Caco-2 (cell line): ENCODE measurements at regions not wholly inside any gene's neighbourhood (a gene's known extent, or its start where the extent isn't known, plus 50 kb on each side); places are given as distances from the start of the nearest gene placed in this dataset.

Experiments used
- BruUV-seq: library from RNA; stranded (reverse); fragments of 400-500 nt; replicated peaks from 2 replicates; lab custom pipeline; 2021; lab: Mats Ljungman, UMichigan
- CTCF ChIA-PET: fragments of 300-600 bp; sonication (Branson Sonifier 250); formaldehyde crosslinking; loops from one replicate; lab custom pipeline; 2022; ENCODE audit warnings: antibody characterized with exemption; lab: Charles Lee
- POLR2A ChIA-PET: fragments of 300-600 bp; sonication (Branson Sonifier 250); formaldehyde crosslinking; loops from one replicate; lab custom pipeline; 2022; ENCODE audit warnings: antibody characterized with exemption; lab: Charles Lee
- DNase-seq, 2 experiments: peaks; one replicate each; pipeline versions ENCODE4 v3.0.0 to v3.0.0-alpha.2; 2020 to 2022
- H3K27me3 ChIP-seq: replicated peaks from 2 replicates; pipeline ENCODE4 v1.6.0; 2011; ENCODE audit warnings: low read length; ENCODE audit not compliant: control insufficient read depth, insufficient read depth
- H3K36me3 ChIP-seq: 2 replicates; pipeline ENCODE4 v1.5.1; 2011; ENCODE audit warnings: low read length; ENCODE audit not compliant: control insufficient read depth, insufficient read depth
- H3K4me1 ChIP-seq: fragments of 250-450 bp; sonication (Bioruptor Pico); 2 replicates; pipeline ENCODE4 v1.5.1; 2020; ENCODE audit warnings: mild to moderate bottlenecking
- H3K4me3 ChIP-seq: 2 replicates; pipeline ENCODE4 v1.5.1; 2011; ENCODE audit warnings: low read depth, mild to moderate bottlenecking, control low read depth, low read length
- H3K9me3 ChIP-seq: fragments of 250-450 bp; sonication (Bioruptor Pico); 2 replicates; pipeline ENCODE4 v1.5.1; 2020; ENCODE audit warnings: mild to moderate bottlenecking, moderate library complexity
- H3K27ac Mint-ChIP-seq: one replicate; pipeline ENCODE4 v1.8.0; 2022; ENCODE audit warnings: mixed read lengths; ENCODE audit not compliant: unreplicated experiment
- H3K27me3 Mint-ChIP-seq: one replicate; pipeline ENCODE4 v1.8.0; 2022; ENCODE audit warnings: mixed read lengths; ENCODE audit not compliant: insufficient read depth, unreplicated experiment
- H3K36me3 Mint-ChIP-seq: one replicate; pipeline ENCODE4 v1.8.0; 2022; ENCODE audit warnings: mild to moderate bottlenecking, mixed read lengths; ENCODE audit not compliant: insufficient read depth, unreplicated experiment
- H3K4me1 Mint-ChIP-seq: one replicate; pipeline ENCODE4 v1.8.0; 2022; ENCODE audit warnings: low read depth, mixed read lengths; ENCODE audit not compliant: unreplicated experiment
- H3K4me3 Mint-ChIP-seq: one replicate; pipeline ENCODE4 v1.8.0; 2022; ENCODE audit warnings: mild to moderate bottlenecking, moderate library complexity, mixed read lengths; ENCODE audit not compliant: unreplicated experiment
- H3K9me3 Mint-ChIP-seq: one replicate; pipeline ENCODE4 v1.8.0; 2022; ENCODE audit warnings: mixed read lengths; ENCODE audit not compliant: unreplicated experiment
- CTCF ChIP-seq, 2 experiments: fragments of 200-600 bp in 1 of 2; IDR thresholded peaks; 1 replicate in 1 of 2; 2 replicates in 1 of 2; pipeline versions ENCODE4 v1.5.1 to v1.8.0; 2011 to 2022; ENCODE audit warnings: antibody characterized with exemption in 1 of 2, control low read depth in 1 of 2, inconsistent platforms in 1 of 2, low read depth in 1 of 2, low read length in 1 of 2, mild to moderate bottlenecking in 1 of 2, moderate library complexity in 1 of 2; ENCODE audit not compliant: insufficient read depth in 1 of 2, severe bottlenecking in 1 of 2, unreplicated experiment in 1 of 2
- intact Hi-C: fragments of 100-400 bp; cut with micrococcal nuclease; formaldehyde crosslinking; loops from one replicate; pipeline ENCODE4 v1.10.0; 2022; ENCODE audit not compliant: unreplicated experiment

- ChIA-PET CTCF (no interaction called here), POLR2A (no interaction called here)
- H3K4me1 ChIP-seq, result no peaks in the 10 kb centered on the region
- no peaks in the 10 kb centered on the region for H3K36me3 ChIP-seq
- no peaks in the 10 kb centered on the region for H3K36me3 Mint-ChIP-seq
- DNase-seq, result no peak
- H3K27me3 ChIP-seq, result no peaks in the 10 kb centered on the region
- TF ChIP-seq CTCF (IDR thresholded peaks at IDR 0.05; ENCODE audit: insufficient read depth in 1 of 2, low read depth in 1 of 2, low read length in 1 of 2, severe bottlenecking in 1 of 2, unreplicated experiment in 1 of 2), result no peak
- H3K4me1 Mint-ChIP-seq, result no peaks in the 10 kb centered on the region
- no TSS peak for BruUV-seq
- H3K9me3 ChIP-seq, result no peaks in the 10 kb centered on the region
- no peaks in the 10 kb centered on the region for H3K27me3 Mint-ChIP-seq
- no peak overlapping the region for H3K4me3 ChIP-seq
- no peaks in the 10 kb centered on the region for H3K9me3 Mint-ChIP-seq
- no peak overlapping the region for H3K27ac Mint-ChIP-seq
- intact Hi-C loops, result no loop called here
- H3K4me3 Mint-ChIP-seq, result no peak overlapping the region
Observed at GRCh38 chr4:84224522-84224921, 274.6 kb downstream of the NKX6-1 start.

- H3K9me3 Mint-ChIP-seq, result no peaks in the 10 kb centered on the region
- H3K4me3 ChIP-seq, result no peak overlapping the region
- no peak overlapping the region for H3K4me3 Mint-ChIP-seq
- no peaks in the 10 kb centered on the region for H3K27me3 ChIP-seq
- no peak overlapping the region for H3K27ac Mint-ChIP-seq
- intact Hi-C loops, result no loop called here
- no peaks in the 10 kb centered on the region for H3K4me1 ChIP-seq
- no peak for TF ChIP-seq CTCF (IDR thresholded peaks at IDR 0.05; ENCODE audit: insufficient read depth in 1 of 2, low read depth in 1 of 2, low read length in 1 of 2, severe bottlenecking in 1 of 2, unreplicated experiment in 1 of 2)
- no peaks in the 10 kb centered on the region for H3K9me3 ChIP-seq
- no peaks in the 10 kb centered on the region for H3K27me3 Mint-ChIP-seq
- DNase-seq, result no peak
- ChIA-PET POLR2A (no interaction called here), CTCF (no interaction called here)
- BruUV-seq, result no TSS peak
- H3K36me3 Mint-ChIP-seq, result no peaks in the 10 kb centered on the region
- no peaks in the 10 kb centered on the region for H3K36me3 ChIP-seq
- no peaks in the 10 kb centered on the region for H3K4me1 Mint-ChIP-seq
Observed at GRCh38 chr4:84221704-84222103, 277.4 kb downstream of the NKX6-1 start.

GRCh38 chr4:84220990-84221389 lies 278.1 kb downstream of the NKX6-1 start:
- no peak overlapping the region for H3K4me3 Mint-ChIP-seq

More at GRCh38 chr4:84220990-84221389, 278.1 kb downstream of the NKX6-1 start:
- BruUV-seq, result no TSS peak
- Mint-ChIP-seq H3K36me3 (no peaks in the 10 kb centered on the region), H3K27ac (no peak overlapping the region), H3K9me3 (no peaks in the 10 kb centered on the region), H3K4me1 (no peaks in the 10 kb centered on the region), H3K27me3 (no peaks in the 10 kb centered on the region)
- CTCF ChIA-PET, result no interaction called here
- Histone ChIP-seq H3K36me3 (no peaks in the 10 kb centered on the region), H3K4me1 (no peaks in the 10 kb centered on the region), H3K9me3 (no peaks in the 10 kb centered on the region), H3K27me3 (no peaks in the 10 kb centered on the region), H3K4me3 (no peak overlapping the region)
- no peak for DNase-seq
- intact Hi-C loops, result no loop called here
- no peak for TF ChIP-seq CTCF (IDR thresholded peaks at IDR 0.05; ENCODE audit: insufficient read depth in 1 of 2, low read depth in 1 of 2, low read length in 1 of 2, severe bottlenecking in 1 of 2, unreplicated experiment in 1 of 2)
- POLR2A ChIA-PET, result no interaction called here
